Anterior cingulate cortex (tissue), 58 donors: ENCODE measurements at regions not wholly inside any gene's neighbourhood (a gene's known extent, or its start where the extent isn't known, plus 50 kb on each side); places are given as distances from the start of the nearest gene placed in this dataset.

Source experiments
- DNase-seq, 58 donors: peaks; one replicate each; lab custom pipeline; 2025; lab: John Stamatoyannopoulos, UW

DNA sequence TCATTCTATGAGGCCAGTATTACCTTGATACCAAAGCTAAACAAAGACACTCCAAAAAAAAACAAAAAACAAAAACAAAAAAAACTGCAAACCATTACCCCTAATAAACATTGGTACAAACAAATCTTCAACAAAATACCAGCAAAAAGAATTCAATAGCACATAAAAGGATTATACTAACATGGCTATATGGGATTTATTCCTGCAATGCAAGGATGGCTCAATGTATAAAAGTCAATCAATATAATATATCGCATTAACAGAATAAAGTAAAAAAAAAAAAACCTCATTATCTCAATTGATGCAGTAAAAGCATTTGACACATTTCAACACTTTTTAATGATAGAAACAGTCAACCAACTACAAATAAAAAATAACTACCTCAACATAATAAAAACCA, 233.3 kb upstream of the NFE2L3 start:
- no peak for DNase-seq

DNA sequence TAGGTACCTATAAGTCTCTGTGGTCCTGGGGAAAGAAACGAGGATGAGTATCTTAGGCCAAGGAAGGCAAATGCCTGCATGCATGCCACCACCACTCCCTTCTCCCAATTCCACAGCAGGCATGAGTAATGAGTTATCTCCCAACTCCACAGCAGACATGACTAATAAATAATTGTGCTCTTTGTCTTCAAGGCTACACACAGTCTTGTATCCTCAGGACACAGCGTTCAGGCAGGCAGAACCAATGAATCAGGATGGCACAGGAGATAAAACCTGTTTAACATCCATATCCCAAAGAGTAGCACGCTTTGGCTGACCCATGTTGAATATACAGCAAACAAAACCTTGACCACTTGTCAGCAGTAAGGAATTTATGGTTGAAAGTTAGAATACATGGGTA, 229.7 kb upstream of the NFE2L3 start:
- no peak for DNase-seq

DNA sequence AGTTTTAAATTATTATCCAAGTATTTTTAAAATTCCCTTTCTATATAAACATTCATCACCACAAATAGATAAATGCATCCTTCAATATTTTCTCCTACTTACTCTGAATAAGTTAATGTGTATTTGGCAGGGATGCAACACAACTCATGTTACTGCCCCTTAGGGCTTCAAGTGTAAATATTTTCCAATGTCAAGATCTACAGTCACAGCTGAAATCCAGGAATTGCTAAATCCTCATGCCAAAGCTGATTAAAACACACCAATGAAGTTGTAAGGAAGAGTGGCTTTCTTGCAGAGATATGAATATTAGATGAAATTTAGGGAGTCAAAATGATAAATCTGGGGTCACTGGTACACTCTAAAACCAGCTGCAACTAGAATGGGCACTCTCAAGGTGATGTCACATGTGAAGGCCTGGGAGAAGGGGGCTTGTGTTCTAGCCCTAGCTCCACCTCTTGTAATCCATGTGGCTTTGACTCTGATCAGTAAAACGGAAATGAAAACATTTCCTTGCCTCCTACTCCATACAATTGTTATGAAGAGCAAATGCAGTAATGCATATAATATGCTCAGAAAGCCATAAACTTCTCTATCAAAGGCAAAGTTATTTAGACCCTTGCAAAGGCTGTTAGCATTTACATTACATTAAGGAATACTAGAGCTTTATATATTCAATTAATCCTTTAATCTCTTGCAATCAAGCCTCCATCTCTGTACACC, 228.1 kb upstream of the NFE2L3 start:
- DNase-seq, result no peak

DNA sequence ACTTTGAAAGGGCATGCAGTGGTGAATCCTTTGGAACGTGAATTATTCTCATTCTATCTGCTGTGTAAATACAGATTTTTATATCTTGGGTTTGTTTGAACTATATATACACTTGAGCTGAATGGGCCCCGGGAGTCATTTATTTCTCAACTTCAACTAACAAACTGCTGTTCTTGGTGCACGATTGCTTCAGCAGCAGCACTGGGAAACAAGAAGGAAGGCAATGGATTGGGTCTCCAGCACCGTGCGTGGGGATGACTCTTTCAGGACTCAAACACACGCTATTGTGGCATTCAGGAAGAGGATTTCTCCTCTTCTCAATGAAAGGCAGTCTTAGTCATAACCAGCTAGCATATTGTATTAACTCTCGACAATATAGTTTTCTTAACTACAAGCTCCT, 226.0 kb upstream of the NFE2L3 start:
- DNase-seq, result no peak

DNA sequence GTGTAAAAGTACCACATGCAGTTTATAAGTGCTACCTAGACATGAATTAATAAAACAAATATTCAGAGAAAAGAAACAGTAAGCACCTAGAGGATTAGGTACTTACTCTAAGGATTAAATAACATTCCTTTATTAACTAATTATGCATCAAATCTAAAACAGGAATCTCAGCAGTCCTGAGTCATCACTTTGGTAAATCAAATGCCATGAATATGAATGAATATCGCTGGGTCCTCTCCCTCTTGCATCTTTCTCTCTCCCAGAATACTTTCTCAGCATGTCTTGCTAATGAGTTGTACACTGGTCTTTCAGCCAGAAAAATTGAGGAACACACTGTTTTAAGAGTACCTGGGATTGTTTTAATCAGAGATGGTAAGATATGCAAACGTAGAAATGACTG, 225.5 kb upstream of the NFE2L3 start:
- DNase-seq, result no peak

DNA sequence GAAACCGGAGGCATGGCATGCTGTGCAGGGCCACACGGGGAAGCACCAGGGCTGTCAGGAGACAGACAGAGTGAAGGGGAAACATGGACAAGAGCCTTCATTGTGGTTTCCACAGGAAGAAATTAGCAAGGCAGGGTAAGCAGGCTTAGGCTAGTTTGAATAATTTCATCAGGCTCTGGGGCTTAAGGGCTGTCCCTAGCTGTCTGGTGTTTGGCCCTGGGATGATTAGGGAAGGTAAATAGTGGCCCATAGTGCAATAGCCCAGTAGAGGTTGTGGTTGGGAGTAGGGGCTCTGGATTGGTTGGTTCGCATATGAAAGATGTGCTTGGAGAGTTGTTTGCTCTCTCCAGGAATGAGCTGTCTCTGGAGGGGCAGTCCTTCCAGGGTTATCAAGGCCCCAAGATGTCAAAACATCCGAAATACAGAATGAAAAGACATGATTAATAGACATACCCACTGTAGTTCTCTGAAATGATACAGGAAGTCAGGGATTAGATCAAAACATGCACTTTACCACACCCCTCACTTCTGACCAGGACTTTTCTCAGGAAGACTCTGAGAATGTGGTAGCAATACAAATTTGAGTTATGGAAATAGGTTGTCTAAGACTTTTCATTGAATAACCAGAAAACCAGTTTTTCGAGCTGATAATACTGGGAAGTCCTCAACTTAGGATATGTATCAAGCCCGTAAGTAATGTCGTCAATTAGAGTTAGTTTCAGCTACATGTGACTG, 224.9 kb upstream of the NFE2L3 start:
- no peak for DNase-seq

DNA sequence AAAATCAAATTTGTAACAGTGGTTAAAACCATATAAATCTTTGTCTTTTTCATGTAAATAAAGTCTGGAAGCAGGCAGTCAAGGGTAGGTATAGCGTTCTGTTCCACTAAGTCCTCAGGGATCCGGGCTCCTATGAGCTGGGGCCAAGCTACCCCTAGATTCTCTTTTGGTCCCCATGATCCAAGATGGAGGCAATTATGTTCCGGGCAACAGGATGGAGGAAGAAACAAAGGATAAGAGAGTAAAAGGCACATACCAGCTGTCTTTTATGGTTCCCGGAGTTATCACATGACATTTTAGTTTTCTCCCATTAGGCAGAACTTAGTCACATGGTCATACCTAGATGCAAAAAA, 224.4 kb upstream of the NFE2L3 start:
- no peak for DNase-seq

DNA sequence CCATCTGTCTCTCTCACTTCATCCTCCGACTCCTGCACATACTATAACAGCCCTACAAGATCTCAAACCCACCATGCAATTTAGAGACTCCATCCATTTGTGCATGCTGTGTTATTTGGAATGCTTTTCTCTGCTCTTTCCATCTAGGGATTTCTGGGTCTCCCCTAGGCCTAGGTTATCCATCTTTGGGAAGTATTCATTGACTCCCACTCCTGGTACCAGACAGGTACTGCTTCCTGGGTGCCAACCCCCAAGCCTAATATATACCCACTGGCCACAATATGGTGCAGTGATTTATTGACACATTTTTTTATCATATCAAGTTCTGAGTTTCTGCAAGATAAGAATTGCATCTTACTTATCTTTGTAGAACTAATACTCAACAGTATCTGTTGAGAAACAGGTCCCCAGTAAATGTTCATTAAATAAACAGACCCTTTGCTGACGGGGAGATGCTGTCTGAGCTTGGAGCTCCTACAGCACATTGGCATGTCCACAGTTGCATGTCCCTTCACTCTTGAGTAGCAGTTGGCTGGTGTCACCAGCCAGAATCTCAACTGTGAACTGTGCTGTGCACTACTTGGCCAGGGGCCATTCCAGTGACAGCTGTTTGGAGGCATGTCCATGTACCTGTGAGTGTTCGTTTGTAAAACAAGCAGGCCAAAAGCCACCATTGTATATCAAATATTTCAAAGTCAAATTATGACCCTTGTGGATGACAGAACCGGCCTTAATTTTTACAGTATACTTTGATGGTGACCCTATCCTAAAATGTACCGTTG, 223.3 kb upstream of the NFE2L3 start:
- DNase-seq, result no peak

DNA sequence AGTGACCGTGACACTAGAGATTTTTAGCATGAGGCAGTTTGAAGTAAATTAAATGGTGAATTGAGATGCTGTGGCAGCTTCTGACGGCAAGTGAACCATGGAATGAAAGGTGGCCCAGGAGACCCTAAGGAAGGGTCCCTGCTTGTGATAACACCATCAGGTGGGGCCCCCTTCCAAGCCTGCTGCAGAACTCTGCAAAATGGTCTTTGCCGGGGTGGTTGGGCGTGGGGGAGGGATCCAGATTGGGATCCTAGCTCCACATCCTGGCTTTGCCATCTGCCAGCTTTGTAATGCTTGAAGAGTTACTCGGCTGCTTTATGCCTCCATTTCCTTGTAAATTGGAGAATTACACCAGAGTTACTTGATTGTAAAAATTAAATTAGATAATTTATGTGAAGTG, 222.6 kb upstream of the NFE2L3 start:
- DNase-seq, result no peak

DNA sequence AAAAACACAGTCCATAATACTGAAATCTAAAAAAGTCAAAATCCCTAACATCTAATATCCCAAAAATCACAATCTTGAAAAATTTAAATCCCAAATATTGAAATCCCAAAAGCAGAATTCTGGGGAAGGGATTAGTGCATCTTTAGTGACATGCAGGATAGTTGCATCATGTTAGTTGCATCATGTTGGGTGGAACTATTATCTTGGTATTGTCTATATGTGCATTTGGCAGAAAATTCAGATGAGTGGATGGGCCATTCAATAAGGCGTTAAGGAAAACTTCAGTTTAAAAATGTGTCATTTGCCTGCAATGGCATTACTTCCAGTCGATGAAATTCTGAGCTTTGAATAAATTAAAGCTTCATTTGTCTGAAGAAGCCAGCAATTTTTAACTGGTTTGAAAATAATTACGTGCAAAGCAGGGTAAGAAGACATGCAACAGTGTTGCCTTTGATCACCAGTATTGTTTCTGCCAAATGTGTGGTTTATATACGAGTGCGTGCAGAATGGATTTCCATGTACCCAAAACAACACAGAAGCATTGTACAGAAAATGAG, 221.4 kb upstream of the NFE2L3 start:
- DNase-seq, result no peak

DNA sequence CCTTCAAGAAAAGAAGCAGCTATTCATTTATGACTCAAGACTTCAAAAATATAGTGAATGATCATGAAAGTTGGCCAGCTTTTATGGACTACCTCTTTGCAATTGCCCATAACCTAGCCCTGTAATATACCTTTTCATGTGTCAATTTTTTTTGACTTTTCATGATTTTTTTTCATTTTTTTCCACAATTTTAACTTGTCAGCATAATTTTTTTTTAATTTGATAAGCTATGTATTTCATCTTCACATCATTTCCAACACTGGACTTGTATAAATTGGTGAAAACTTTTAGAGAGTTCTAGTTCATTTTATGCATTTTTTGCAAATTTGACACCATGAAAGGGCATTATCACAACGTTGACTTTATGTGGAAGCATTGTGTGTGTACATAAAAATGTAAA, 220.8 kb upstream of the NFE2L3 start:
- no peak for DNase-seq

DNA sequence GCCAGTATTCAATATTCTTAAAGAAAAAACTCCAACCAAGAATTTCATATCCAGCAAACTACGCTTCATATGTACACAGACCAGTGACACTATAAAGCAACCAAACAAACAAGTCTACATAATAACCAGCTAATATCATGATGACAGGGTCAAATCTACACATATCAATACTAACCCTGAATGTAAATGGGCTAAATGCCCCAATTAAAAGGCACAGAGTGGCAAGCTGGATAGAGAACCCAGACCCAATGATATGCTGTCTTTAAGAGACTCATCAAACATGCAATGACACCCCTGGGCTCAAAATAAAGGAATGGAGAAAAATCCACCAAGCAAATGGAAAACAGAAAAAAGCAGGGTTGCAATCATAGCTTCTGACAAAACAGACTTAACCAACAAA, 218.1 kb upstream of the NFE2L3 start:
- DNase-seq, result no peak

DNA sequence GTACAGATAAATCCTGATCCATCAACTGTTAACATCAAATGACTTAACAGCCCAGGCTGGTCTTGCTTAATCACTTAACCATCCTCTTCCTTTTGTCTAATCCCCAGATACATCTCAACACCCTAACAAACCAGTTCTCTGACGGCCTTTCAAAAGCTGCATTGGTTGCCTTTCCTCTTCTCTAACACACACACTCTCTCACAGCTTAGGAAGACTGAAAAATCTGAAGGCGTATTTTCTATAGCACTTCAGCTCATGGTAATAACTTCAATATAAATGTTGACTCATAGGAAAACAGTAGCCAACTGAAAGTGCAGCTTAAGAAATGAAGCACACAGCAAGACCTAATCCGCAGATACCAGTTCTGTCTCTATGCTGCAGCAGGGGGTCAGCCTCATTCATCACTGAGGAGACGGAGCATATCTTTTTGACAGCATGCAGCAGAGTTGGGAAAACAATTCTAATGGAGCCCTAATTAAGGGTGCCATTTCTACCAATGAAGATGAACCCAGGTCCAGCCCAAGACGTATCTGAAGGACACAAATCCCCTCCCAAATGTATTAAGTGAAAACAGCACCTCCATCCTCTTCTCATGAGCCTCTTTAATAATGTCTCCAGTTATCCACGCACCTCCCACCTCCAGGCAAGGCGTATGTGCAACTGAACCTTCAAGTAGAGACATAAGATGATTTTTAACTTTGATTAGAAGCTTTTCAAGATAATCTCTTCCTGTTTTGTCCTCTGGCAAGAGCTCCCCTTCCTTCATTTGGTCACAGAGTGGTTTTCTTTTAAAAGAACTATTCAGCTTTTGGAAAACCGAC, 211.7 kb upstream of the NFE2L3 start:
- no peak for DNase-seq

DNA sequence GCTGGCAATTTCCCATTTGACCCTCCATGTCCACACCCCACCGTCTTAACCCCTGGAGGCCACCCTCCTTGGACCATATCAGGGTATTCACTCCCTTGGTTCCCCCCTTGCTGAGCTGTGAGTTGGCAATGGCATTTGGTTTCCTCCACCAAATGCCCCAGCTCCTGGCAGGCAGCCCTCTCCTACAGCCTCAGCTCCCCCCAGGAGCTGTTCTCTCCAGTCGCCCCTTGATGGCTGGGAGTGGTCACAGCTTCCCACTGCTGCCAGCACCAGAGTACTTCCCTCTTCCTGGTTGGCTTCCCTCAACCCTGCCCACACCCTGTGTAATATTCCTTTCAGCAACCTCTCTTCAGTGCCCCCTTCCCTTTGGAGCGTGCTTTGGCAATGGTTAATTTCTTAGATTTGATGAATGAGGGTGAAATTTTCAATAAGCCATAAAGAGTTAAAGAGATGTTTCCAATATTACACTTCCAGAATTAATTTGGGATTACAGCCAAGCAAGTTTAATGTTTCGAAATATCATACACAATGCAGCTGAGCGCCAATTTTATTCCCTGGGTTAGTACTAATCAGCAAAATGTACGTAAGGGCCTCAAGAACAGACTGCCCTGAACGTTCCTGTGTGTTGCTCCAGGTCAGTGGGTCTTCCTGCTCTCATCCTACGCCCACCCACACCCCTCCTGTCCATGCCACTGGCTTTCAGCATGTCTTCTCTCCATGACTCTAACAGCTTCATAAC, 207.1 kb upstream of the NFE2L3 start:
- DNase-seq, result no peak

DNA sequence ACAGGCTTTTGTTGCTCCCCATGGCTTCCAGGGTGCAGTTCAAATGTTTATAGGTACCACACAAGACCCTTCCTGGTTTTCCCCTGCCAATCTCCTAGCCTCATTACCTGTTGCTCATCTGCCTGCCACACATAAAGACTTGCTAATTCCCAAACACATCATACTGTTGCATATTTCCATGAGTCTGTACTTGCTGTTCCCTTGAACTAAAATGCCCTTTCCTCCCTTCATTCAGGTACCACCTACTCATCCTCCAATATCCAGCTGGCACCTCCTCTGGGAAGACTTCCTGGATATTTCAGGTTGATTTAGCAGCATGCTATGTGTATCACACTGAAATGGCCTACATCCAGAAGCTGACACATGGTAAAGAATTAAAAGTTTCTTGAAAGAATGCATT, 206.4 kb upstream of the NFE2L3 start:
- DNase-seq, result no peak

DNA sequence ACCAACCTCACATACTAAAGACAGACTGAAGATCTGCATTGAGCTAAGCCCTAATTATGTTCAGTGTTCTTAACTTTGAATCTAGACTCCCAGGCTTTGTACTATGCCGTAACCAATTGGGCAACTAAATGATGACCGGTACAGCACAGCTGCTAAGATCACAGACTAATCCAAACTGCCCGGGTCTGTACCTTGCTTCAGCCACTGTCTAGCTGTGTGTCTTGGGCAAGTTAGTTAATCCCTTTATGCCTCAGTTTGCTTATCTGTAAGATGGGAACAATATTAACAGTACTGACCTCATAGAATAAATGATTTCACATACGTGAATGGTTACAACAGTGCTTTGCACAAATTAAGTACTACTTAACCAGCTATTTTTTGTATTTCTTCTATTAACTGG, 205.8 kb upstream of the NFE2L3 start:
- DNase-seq, result no peak

DNA sequence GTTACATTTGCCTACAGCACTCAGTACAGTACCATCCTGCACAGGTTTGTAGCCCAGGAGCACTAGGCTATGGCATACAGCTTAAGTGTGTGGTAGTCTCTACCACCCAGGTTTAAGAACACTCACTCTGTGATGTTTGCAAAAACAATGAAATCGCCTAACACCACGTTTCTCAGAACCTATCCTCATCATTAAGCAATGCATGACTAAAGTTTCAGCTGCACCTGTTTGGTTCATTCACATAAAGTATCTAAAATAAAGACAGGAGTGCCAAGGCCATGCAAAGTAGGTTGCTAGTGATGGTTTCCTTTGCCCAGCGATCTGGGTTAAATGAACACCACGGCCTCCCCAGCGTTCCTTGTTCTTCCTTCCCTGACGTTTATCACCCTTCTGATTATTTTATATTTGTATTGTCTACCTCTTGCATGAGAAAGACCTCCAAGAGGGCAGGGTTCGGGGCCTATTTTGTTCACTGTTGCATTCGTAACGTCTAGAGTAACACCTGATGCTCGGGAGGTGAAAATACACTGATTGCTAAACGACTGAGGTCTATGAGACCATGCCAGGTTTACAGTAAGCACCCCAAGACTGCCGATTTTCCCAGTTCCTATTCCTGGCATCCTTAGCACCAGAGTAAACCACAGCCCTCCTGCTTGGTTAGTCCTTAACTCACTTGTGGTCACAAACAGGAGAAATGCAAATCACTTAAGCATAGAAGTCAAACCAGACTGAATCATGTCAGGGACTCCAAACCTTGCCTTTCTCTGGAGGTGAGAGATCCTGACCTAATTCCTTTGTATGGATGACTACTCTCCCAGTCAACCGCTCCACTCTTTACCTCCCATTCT, 204.1 kb upstream of the NFE2L3 start:
- DNase-seq, result no peak

DNA sequence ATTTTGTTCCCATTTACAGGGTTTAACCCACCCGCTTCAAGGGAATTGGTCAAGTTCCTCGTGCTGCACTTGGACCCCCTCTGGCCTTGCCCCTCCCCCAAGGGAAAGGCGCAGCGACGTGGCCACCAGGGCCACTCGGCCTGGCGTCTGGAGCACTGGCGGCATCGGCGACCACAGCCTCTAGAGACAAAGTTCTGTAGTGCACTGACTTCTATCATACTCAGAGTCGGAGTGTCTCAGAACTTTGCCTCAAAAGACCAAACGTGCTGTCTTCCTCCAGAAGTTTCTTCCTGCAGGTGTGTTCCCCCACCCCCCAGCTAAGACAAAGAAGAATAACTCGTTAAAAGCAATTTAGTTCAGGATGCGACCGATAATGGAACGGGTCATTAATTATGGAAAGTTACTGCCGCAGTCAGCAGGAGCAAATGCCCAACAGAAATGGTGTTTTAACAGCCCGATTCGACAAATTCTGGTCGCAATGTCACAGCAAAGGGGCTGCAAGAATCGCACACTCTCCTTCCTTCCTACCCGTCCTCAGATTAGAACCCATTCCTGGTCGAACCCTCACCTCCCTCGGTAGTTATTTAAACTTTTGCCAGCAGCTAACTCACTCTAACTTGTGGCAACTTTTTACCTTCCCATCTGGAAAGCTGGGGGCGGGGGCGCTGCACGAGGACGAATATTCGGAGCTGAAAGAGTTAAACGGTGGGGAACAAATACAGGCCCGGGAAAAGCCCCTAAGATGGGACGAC, 202.1 kb upstream of the NFE2L3 start:
- DNase-seq, result no peak
